H1 (cell line): ENCODE measurements at regions not wholly inside any gene's neighbourhood (a gene's known extent, or its start where the extent isn't known, plus 50 kb on each side); places are given as distances from the start of the nearest gene placed in this dataset.

Experiments used
- CTCF ChIA-PET: fragments of 300-600 bp; sonication (Branson Sonifier 250); formaldehyde crosslinking; loops from one replicate; lab custom pipeline; 2021; ENCODE audit not compliant: partially characterized antibody; lab: Charles Lee
- POLR2A ChIA-PET: fragments of 300-600 bp; sonication (Branson Sonifier 250); formaldehyde crosslinking; loops from one replicate; lab custom pipeline; 2021; ENCODE audit warnings: inconsistent platforms; ENCODE audit not compliant: partially characterized antibody; lab: Charles Lee
- DNase-seq, 2 experiments: peaks; one replicate each; pipeline versions ENCODE4 v3.0.0 to v3.0.0-alpha.2; 2010 to 2022; ENCODE audit warnings: low spot score in 2 of 2, low read depth in 1 of 2, mixed read lengths in 1 of 2
- FAIRE-seq: peaks from 2 replicates; lab custom pipeline; 2011; peaks lifted over from hg19 to GRCh38; lab: Jason Lieb, UNC
- H2AFZ ChIP-seq: 2 replicates; pipeline ENCODE4 v1.8.1; 2012; ENCODE audit warnings: low read length, inconsistent platforms
- H2AK5ac ChIP-seq: 2 replicates; pipeline ENCODE4 v1.6.1; 2013; ENCODE audit warnings: low read depth, low read length
- H2BK120ac ChIP-seq: replicated peaks from 2 replicates; pipeline ENCODE3; 2013; ENCODE audit warnings: low read depth, low read length, inconsistent platforms
- H2BK12ac ChIP-seq: 2 replicates; pipeline ENCODE4 v1.6.1; 2013; ENCODE audit warnings: low read depth, low read length
- H2BK15ac ChIP-seq: 2 replicates; pipeline ENCODE4 v1.6.1; 2013; ENCODE audit warnings: low read length
- H2BK20ac ChIP-seq: 2 replicates; pipeline ENCODE4 v1.6.1; 2013; ENCODE audit warnings: low read length
- H2BK5ac ChIP-seq: 2 replicates; pipeline ENCODE4 v1.6.1; 2013; ENCODE audit warnings: low read depth, low read length
- H3K14ac ChIP-seq: 2 replicates; pipeline ENCODE4 v1.6.1; 2013; ENCODE audit warnings: inconsistent platforms; ENCODE audit not compliant: insufficient read length
- H3K18ac ChIP-seq: 2 replicates; pipeline ENCODE4 v1.6.1; 2013; ENCODE audit warnings: low read length; ENCODE audit errors: extremely low read depth
- H3K23ac ChIP-seq: 2 replicates; pipeline ENCODE4 v1.6.1; 2013; ENCODE audit warnings: inconsistent platforms; ENCODE audit not compliant: insufficient read length
- H3K23me2 ChIP-seq: 2 replicates; pipeline ENCODE4 v1.6.1; 2013; ENCODE audit warnings: low read depth, low read length
- H3K27ac ChIP-seq: 2 replicates; pipeline ENCODE4 v1.6.1; 2011; ENCODE audit warnings: low read depth, low read length, inconsistent platforms
- H3K27me3 ChIP-seq, 4 experiments: replicated peaks in 1 of 4; 1 replicate in 1 of 4; 2 replicates in 3 of 4; pipeline versions ENCODE4 v1.6.1 to v1.8.1; 2011 to 2013; ENCODE audit warnings: low read length in 3 of 4, mild to moderate bottlenecking in 3 of 4, inconsistent platforms in 2 of 4, mixed read lengths in 2 of 4, moderate library complexity in 1 of 4; ENCODE audit not compliant: control insufficient read depth in 3 of 4, insufficient read depth in 3 of 4; ENCODE audit errors: extremely low read depth in 1 of 4
- H3K36me3 ChIP-seq, 4 experiments: 2 replicates each; pipeline versions ENCODE4 v1.6.1 to v1.8.1; 2011 to 2013; ENCODE audit warnings: mild to moderate bottlenecking in 4 of 4, low read length in 3 of 4, moderate library complexity in 2 of 4, control low read depth in 1 of 4, inconsistent platforms in 1 of 4; ENCODE audit not compliant: insufficient read depth in 4 of 4, control insufficient read depth in 2 of 4
- H3K4ac ChIP-seq: replicated peaks from 2 replicates; pipeline ENCODE3; 2013; ENCODE audit warnings: low read length, low read depth, mixed read lengths, inconsistent platforms; ENCODE audit not compliant: insufficient read length
- H3K4me1 ChIP-seq, 4 experiments: replicated peaks in 1 of 4; 1 replicate in 1 of 4; 2 replicates in 3 of 4; pipeline versions ENCODE4 v1.6.1 to v1.8.1; 2011 to 2013; ENCODE audit warnings: low read length in 3 of 4, inconsistent platforms in 2 of 4, mixed read lengths in 1 of 4; ENCODE audit not compliant: insufficient read depth in 4 of 4, control insufficient read depth in 3 of 4
- H3K4me2 ChIP-seq, 2 experiments: 2 replicates each; pipeline versions ENCODE4 v1.6.1 to v1.8.1; 2011 to 2013; ENCODE audit warnings: low read depth in 2 of 2, low read length in 2 of 2, control low read depth in 1 of 2, inconsistent platforms in 1 of 2, mild to moderate bottlenecking in 1 of 2; ENCODE audit not compliant: insufficient read depth in 1 of 2
- H3K4me3 ChIP-seq, 4 experiments: fragments of 200-600, 300-600 bp in 1 of 4; sonication (generic), shearing (Covaris generic), sonication (Bioruptor Twin) in 1 of 4; 2 replicates each; pipeline versions ENCODE4 v1.5.1 to v1.8.1; 2011 to 2016; ENCODE audit warnings: low read length in 4 of 4, low read depth in 3 of 4, control low read depth in 2 of 4, inconsistent platforms in 2 of 4, mild to moderate bottlenecking in 2 of 4, mixed read lengths in 1 of 4, moderate library complexity in 1 of 4; ENCODE audit not compliant: insufficient read depth in 2 of 4; ENCODE audit errors: extremely low read depth in 1 of 4
- H3K56ac ChIP-seq: replicated peaks from 2 replicates; pipeline ENCODE3; 2013; ENCODE audit warnings: low read depth, mild to moderate bottlenecking, mixed read lengths, low read length, inconsistent platforms; ENCODE audit not compliant: insufficient read length
- H3K79me1 ChIP-seq: 2 replicates; pipeline ENCODE4 v1.6.1; 2013; ENCODE audit warnings: low read depth, low read length, control low read depth
- H3K79me2 ChIP-seq, 2 experiments: 2 replicates each; pipeline versions ENCODE4 v1.6.1 to v1.8.1; 2012 to 2013; ENCODE audit warnings: low read length in 2 of 2, mild to moderate bottlenecking in 2 of 2, inconsistent platforms in 1 of 2; ENCODE audit not compliant: insufficient read depth in 2 of 2, control insufficient read depth in 1 of 2
- H3K9ac ChIP-seq, 4 experiments: replicated peaks in 1 of 4; 1 replicate in 1 of 4; 2 replicates in 3 of 4; pipeline versions ENCODE4 v1.6.1 to v1.8.1; 2011 to 2013; ENCODE audit warnings: low read depth in 3 of 4, low read length in 3 of 4, control low read depth in 2 of 4, mild to moderate bottlenecking in 2 of 4, moderate library complexity in 2 of 4, inconsistent platforms in 1 of 4; ENCODE audit errors: extremely low read depth in 1 of 4
- H3K9me3 ChIP-seq, 2 experiments: 2 replicates each; pipeline versions ENCODE4 v1.6.1 to v1.8.1; 2012 to 2013; ENCODE audit warnings: mild to moderate bottlenecking in 2 of 2, moderate library complexity in 2 of 2, control low read depth in 1 of 2, inconsistent platforms in 1 of 2, low read depth in 1 of 2, low read length in 1 of 2, mixed read lengths in 1 of 2; ENCODE audit not compliant: insufficient read depth in 2 of 2
- H4K20me1 ChIP-seq, 2 experiments: replicated peaks in 1 of 2; 2 replicates each; pipeline versions ENCODE3 to v1.8.1; 2011 to 2013; ENCODE audit warnings: inconsistent platforms in 2 of 2, low read length in 2 of 2, mild to moderate bottlenecking in 1 of 2; ENCODE audit not compliant: insufficient read depth in 2 of 2, control insufficient read depth in 1 of 2
- H4K5ac ChIP-seq: 2 replicates; pipeline ENCODE4 v1.6.1; 2013; ENCODE audit warnings: low read length, low read depth, mixed read lengths, inconsistent platforms; ENCODE audit not compliant: insufficient read length
- H4K8ac ChIP-seq: 2 replicates; pipeline ENCODE4 v1.8.0; 2013; ENCODE audit warnings: mild to moderate bottlenecking, moderate library complexity, low read length, inconsistent platforms; ENCODE audit not compliant: insufficient read depth; ENCODE audit errors: extremely low read depth
- H4K91ac ChIP-seq: replicated peaks from 2 replicates; pipeline ENCODE3; 2013; ENCODE audit warnings: low read length, mixed read lengths, inconsistent platforms; ENCODE audit not compliant: insufficient read length
- CEBPB ChIP-seq: IDR thresholded peaks from 2 replicates; pipeline ENCODE4 v1.6.1; 2012; ENCODE audit warnings: low read depth, low read length
- EP300 ChIP-seq, 2 experiments: IDR thresholded peaks; 1 replicate in 1 of 2; 2 replicates in 1 of 2; pipeline ENCODE4 v1.6.1; 2011 to 2012; ENCODE audit warnings: low read depth in 2 of 2, low read length in 2 of 2, mild to moderate bottlenecking in 2 of 2, borderline replicate concordance in 1 of 2, inconsistent platforms in 1 of 2, moderate library complexity in 1 of 2
- HDAC2 ChIP-seq, 2 experiments: fragments of 300-600 bp in 1 of 2; sonication (generic) in 1 of 2; IDR thresholded peaks; 2 replicates each; pipeline ENCODE4 v1.6.1; 2011 to 2012; ENCODE audit warnings: low read depth in 2 of 2, low read length in 2 of 2, mild to moderate bottlenecking in 2 of 2, moderate library complexity in 2 of 2, borderline replicate concordance in 1 of 2, inconsistent platforms in 1 of 2
- KDM5A ChIP-seq: fragments of 200-600 bp; IDR thresholded peaks from 2 replicates; pipeline ENCODE4 v1.7.1; 2012; ENCODE audit warnings: mild to moderate bottlenecking, low read length, inconsistent platforms, mixed read lengths
- NANOG ChIP-seq: IDR thresholded peaks from 2 replicates; pipeline ENCODE4 v1.6.1; 2011; ENCODE audit warnings: low read length, low read depth, mild to moderate bottlenecking, inconsistent platforms; ENCODE audit not compliant: insufficient read depth, poor library complexity, severe bottlenecking
- PHF8 ChIP-seq: fragments of 200-600 bp; sonication (generic); conservative IDR thresholded peaks from 2 replicates; pipeline ENCODE4 v1.7.1; 2012; ENCODE audit warnings: low read depth, mild to moderate bottlenecking, inconsistent platforms, low read length, moderate library complexity
- SIN3A ChIP-seq, 2 experiments: IDR thresholded peaks in 1 of 2; conservative IDR thresholded peaks in 1 of 2; 2 replicates each; pipeline ENCODE4 v1.6.1; 2011 to 2012; ENCODE audit warnings: low read length in 2 of 2, improper control_type of control experiment in 1 of 2, low read depth in 1 of 2, mild to moderate bottlenecking in 1 of 2
- SP2 ChIP-seq: IDR thresholded peaks from 2 replicates; pipeline ENCODE4 v1.6.1; 2012; ENCODE audit warnings: mild to moderate bottlenecking, low read length, inconsistent platforms
- WGBS, 2 experiments: shearing (Covaris generic) in 1 of 2; methylation state at CpG; one replicate each; pipeline versions ENCODE4 v1.1.6 to v1.1.7; 2013 to 2015; ENCODE audit warnings: low lambda C conversion rate in 2 of 2, mixed read lengths in 2 of 2, inconsistent platforms in 1 of 2, low coverage in 1 of 2, missing lambda C conversion rate in 1 of 2; ENCODE audit not compliant: insufficient replicate concordance in 2 of 2, insufficient coverage in 1 of 2, insufficient read length in 1 of 2; ENCODE audit errors: extremely low coverage in 1 of 2, missing lambda C conversion rate in 1 of 2; 5-methylcytosine and 5-hydroxymethylcytosine counted together

- Histone ChIP-seq H3K4me1 (peaks cover 0 to 5% (median 1%) of the 10 kb centered on the region in 4 experiments; a peak in 3 of 7 replicates), H4K5ac (no peak overlapping the region), H3K9ac (no peak overlapping the region), H4K20me1 (no peaks in the 10 kb centered on the region), H3K14ac (no peak overlapping the region), H2BK120ac (no peak overlapping the region), H3K79me2 (no peaks in the 10 kb centered on the region), H3K4me3 (no peak overlapping the region), H3K18ac (no peak overlapping the region), H2BK15ac (no peak overlapping the region), H4K91ac (no peak overlapping the region), H3K23me2 (peaks cover 2% of the 10 kb centered on the region; the same call in 1 of the 2 replicates), H3K36me3 (no peaks in the 10 kb centered on the region), H3K27ac (no peak overlapping the region), H2AFZ (no peak overlapping the region), H3K4me2 (no peak overlapping the region), H2AK5ac (no peak overlapping the region), H2BK5ac (no peak overlapping the region), H4K8ac (no peak overlapping the region), H3K79me1 (no peaks in the 10 kb centered on the region), H3K4ac (no peak overlapping the region), H2BK20ac (no peak overlapping the region), H3K23ac (no peak overlapping the region), H3K27me3 (no peaks in the 10 kb centered on the region; a peak in 1 of 7 replicates), H3K9me3 (no peaks in the 10 kb centered on the region), H2BK12ac (no peak overlapping the region), H3K56ac (no peak overlapping the region)
- DNase-seq (no peak), FAIRE-seq (no peak)
- TF ChIP-seq NANOG: no peak
- no peak for TF ChIP-seq CEBPB
- TF ChIP-seq KDM5A: no peak
- TF ChIP-seq SIN3A (conservative IDR thresholded peaks at IDR 0.05 in 1 of 2, IDR thresholded peaks at IDR 0.05 in 1 of 2; ENCODE audit: low read depth in 1 of 2, low read length in 2 of 2): no peak
- no peak for TF ChIP-seq PHF8
- TF ChIP-seq HDAC2 (IDR thresholded peaks at IDR 0.05; ENCODE audit: borderline replicate concordance in 1 of 2, low read depth in 2 of 2, low read length in 2 of 2): no peak
- TF ChIP-seq EP300 (IDR thresholded peaks at IDR 0.05; ENCODE audit: borderline replicate concordance in 1 of 2, low read depth in 2 of 2, low read length in 2 of 2): no peak
- no peak for TF ChIP-seq SP2
- POLR2A ChIA-PET: no interaction called here
- 63% methylated on average over 4 of the region's 4 CpGs; no CpG with 5 or more reads in 1 of the 2 experiments for WGBS, 2 experiments
- CTCF ChIA-PET: interaction anchor here (1.0 to 4.5 kb wide), 7 partner anchors 9 to 218 kb away, joined by 3 to 22 read pairs (median 5); no protein-coding TSS in a partner anchor
Observed at GRCh38 chr11:115897707-115898106, 393.5 kb upstream of the CADM1 start.
